PFSK-1 (cell line): ENCODE measurements at regions not wholly inside any gene's neighbourhood (a gene's known extent, or its start where the extent isn't known, plus 50 kb on each side); places are given as distances from the start of the nearest gene placed in this dataset.

Experiments
- FOXP2 ChIP-seq: optimal IDR thresholded peaks from 2 replicates; pipeline ENCODE3; 2011; ENCODE audit warnings: borderline replicate concordance, control low read depth, inconsistent platforms; ENCODE audit not compliant: insufficient read depth; ENCODE audit errors: extremely low read length, extremely low read depth
- POLR2AphosphoS5 ChIP-seq: IDR thresholded peaks from 2 replicates; pipeline ENCODE4 v1.6.1; 2012; ENCODE audit warnings: low read depth, mild to moderate bottlenecking, control low read depth, low read length, moderate library complexity
- REST ChIP-seq, 2 experiments: IDR thresholded peaks; 2 replicates each; pipeline versions ENCODE4 v1.6.1 to v1.8.0; 2011 to 2012; ENCODE audit warnings: low read depth in 2 of 2, low read length in 2 of 2, control low read depth in 1 of 2, inconsistent platforms in 1 of 2, mild to moderate bottlenecking in 1 of 2, moderate library complexity in 1 of 2; ENCODE audit not compliant: insufficient read depth in 1 of 2
- SIN3A ChIP-seq: IDR thresholded peaks from 2 replicates; pipeline ENCODE4 v1.6.1; 2012; ENCODE audit warnings: mild to moderate bottlenecking, low read length, moderate library complexity, borderline replicate concordance; ENCODE audit not compliant: insufficient read depth
- TAF1 ChIP-seq: IDR thresholded peaks from 2 replicates; pipeline ENCODE4 v1.6.1; 2012; ENCODE audit warnings: low read length, control low read depth, borderline replicate concordance; ENCODE audit not compliant: insufficient read depth

GRCh38 chr9:515665-516064, 301.0 kb downstream of the DOCK8 start:
- TF ChIP-seq SIN3A: no peak
- TF ChIP-seq FOXP2: no peak
- TF ChIP-seq REST (IDR thresholded peaks at IDR 0.05; ENCODE audit: insufficient read depth in 1 of 2, low read depth in 2 of 2, low read length in 2 of 2): no peak

- TF ChIP-seq POLR2AphosphoS5 (no peak), FOXP2 (no peak), SIN3A (no peak), REST (IDR thresholded peaks at IDR 0.05; ENCODE audit: insufficient read depth in 1 of 2, low read depth in 2 of 2, low read length in 2 of 2) (no peak)
Measured at GRCh38 chr9:517993-518392, 303.3 kb downstream of the DOCK8 start.

GRCh38 chr9:518540-518939, 303.9 kb downstream of the DOCK8 start:
- TF ChIP-seq SIN3A (no peak), POLR2AphosphoS5 (no peak), FOXP2 (no peak), TAF1 (no peak), REST (IDR thresholded peaks at IDR 0.05; ENCODE audit: insufficient read depth in 1 of 2, low read depth in 2 of 2, low read length in 2 of 2) (no peak)

GRCh38 chr9:519579-519978, 304.9 kb downstream of the DOCK8 start:
- TF ChIP-seq TAF1 (no peak), FOXP2 (no peak), POLR2AphosphoS5 (no peak), SIN3A (no peak), REST (IDR thresholded peaks at IDR 0.05; ENCODE audit: insufficient read depth in 1 of 2, low read depth in 2 of 2, low read length in 2 of 2) (no peak)

GRCh38 chr9:520302-520701, 305.6 kb downstream of the DOCK8 start:
- TF ChIP-seq FOXP2: no peak

GRCh38 chr9:522190-522589, 307.5 kb downstream of the DOCK8 start:
- TF ChIP-seq REST (IDR thresholded peaks at IDR 0.05; ENCODE audit: insufficient read depth in 1 of 2, low read depth in 2 of 2, low read length in 2 of 2) (no peak), FOXP2 (no peak), SIN3A (no peak), TAF1 (no peak), POLR2AphosphoS5 (no peak)
